Kidney capillary endothelial cell (primary cell): ENCODE measurements at regions not wholly inside any gene's neighbourhood (a gene's known extent, or its start where the extent isn't known, plus 50 kb on each side); places are given as distances from the start of the nearest gene placed in this dataset.
"Not testable (repeated sequence)": the region's sequence is repeated elsewhere in the genome, so short reads cannot be mapped to it uniquely, and the experiment has no call there.

Experiments used
- DNase-seq: peaks from one replicate; pipeline ENCODE4 v3.0.0-alpha.2; 2018; ENCODE audit warnings: low spot score

- no peak for DNase-seq
Measured at GRCh38 chr6:144776031-144776819, 491.1 kb downstream of the UTRN start.

- no peak for DNase-seq
Measured at GRCh38 chr6:144777249-144777648, 492.1 kb downstream of the UTRN start.

- no peak for DNase-seq
Measured at GRCh38 chr6:144778056-144778455, 492.9 kb downstream of the UTRN start.

- no peak for DNase-seq
Measured at GRCh38 chr6:144778773-144779492, 493.8 kb downstream of the UTRN start.

GRCh38 chr6:144781836-144782235, 496.7 kb downstream of the UTRN start:
- DNase-seq: no peak

- no peak for DNase-seq
Measured at GRCh38 chr6:144782634-144783033, 497.5 kb downstream of the UTRN start.

- DNase-seq: no peak
Measured at GRCh38 chr6:144785056-144785455, 499.9 kb downstream of the UTRN start.

GRCh38 chr6:144786825-144787224, 501.7 kb downstream of the UTRN start:
- no peak for DNase-seq

GRCh38 chr6:144793744-144794143, 508.6 kb downstream of the UTRN start:
- DNase-seq: no peak

- not testable (repeated sequence) for DNase-seq
Measured at GRCh38 chr6:144795022-144795421, 509.9 kb downstream of the UTRN start.

- no peak for DNase-seq
Measured at GRCh38 chr6:144796070-144796469, 510.9 kb downstream of the UTRN start.

GRCh38 chr6:144797881-144798589, 512.9 kb downstream of the UTRN start:
- peak; percentile 72 for DNase-seq

GRCh38 chr6:144804246-144804790, 519.2 kb downstream of the UTRN start:
- no peak for DNase-seq

GRCh38 chr6:144805049-144805448, 519.9 kb downstream of the UTRN start:
- DNase-seq: no peak

- DNase-seq: no peak
Measured at GRCh38 chr6:144806222-144806621, 521.1 kb downstream of the UTRN start.

GRCh38 chr6:144809120-144809519, 524.0 kb downstream of the UTRN start:
- DNase-seq: no peak

- DNase-seq: no peak
Measured at GRCh38 chr6:144809969-144810368, 524.8 kb downstream of the UTRN start.

- DNase-seq: no peak
Measured at GRCh38 chr6:144811140-144811539, 526.0 kb downstream of the UTRN start.

- DNase-seq: no peak
Measured at GRCh38 chr6:144816936-144817335, 531.8 kb downstream of the UTRN start.

GRCh38 chr6:144820270-144820669, 535.1 kb downstream of the UTRN start:
- DNase-seq: no peak

- no peak for DNase-seq
Measured at GRCh38 chr6:144823131-144823530, 538.0 kb downstream of the UTRN start.

GRCh38 chr6:144824018-144824417, 538.9 kb downstream of the UTRN start:
- DNase-seq: no peak
